Neural cell (in vitro differentiated cells): ENCODE measurements at regions not wholly inside any gene's neighbourhood (a gene's known extent, or its start where the extent isn't known, plus 50 kb on each side); places are given as distances from the start of the nearest gene placed in this dataset.

Experiments
- H2AFZ ChIP-seq: fragments of 200-600, 300-800 bp; sonication (generic), shearing (Covaris generic); 2 replicates; pipeline ENCODE4 v1.6.0; 2014; ENCODE audit warnings: low read depth, mild to moderate bottlenecking, antibody characterized with exemption, low read length, moderate library complexity
- H3F3A ChIP-seq: fragments of 200-600 bp; shearing (Covaris generic); 2 replicates; pipeline ENCODE4 v1.6.1; 2016; ENCODE audit warnings: mild to moderate bottlenecking, moderate library complexity, mixed read lengths, antibody characterized with exemption, low read length; ENCODE audit not compliant: insufficient read depth, poor library complexity, severe bottlenecking
- H3K27ac ChIP-seq: fragments of 200-600, 300-800 bp; sonication (generic), shearing (Covaris generic); 2 replicates; pipeline ENCODE4 v1.5.1; 2014; ENCODE audit warnings: mild to moderate bottlenecking, low read length, moderate library complexity
- H3K27me3 ChIP-seq: fragments of 300-800, 200-600 bp; sonication (generic), shearing (Covaris generic); 2 replicates; pipeline ENCODE4 v1.6.0; 2014; ENCODE audit warnings: mild to moderate bottlenecking, low read depth, low read length, moderate library complexity; ENCODE audit not compliant: insufficient read depth
- H3K36me3 ChIP-seq: fragments of 300-800, 200-600 bp; sonication (generic), shearing (Covaris generic); 2 replicates; pipeline ENCODE4 v1.5.1; 2014; ENCODE audit warnings: mild to moderate bottlenecking, antibody characterized with exemption, low read length, moderate library complexity; ENCODE audit not compliant: insufficient read depth
- H3K4me2 ChIP-seq: fragments of 300-800, 200-600 bp; sonication (generic), shearing (Covaris generic); 2 replicates; pipeline ENCODE4 v1.6.0; 2014; ENCODE audit warnings: mild to moderate bottlenecking, low read length
- H3K4me3 ChIP-seq: fragments of 300-800, 200-600 bp; sonication (generic), shearing (Covaris generic); 2 replicates; pipeline ENCODE4 v1.5.1; 2014; ENCODE audit warnings: mild to moderate bottlenecking, low read length, moderate library complexity
- H3K79me2 ChIP-seq: fragments of 200-600 bp; shearing (Covaris generic); replicated peaks from 2 replicates; pipeline ENCODE4 v1.6.0; 2014; ENCODE audit warnings: mild to moderate bottlenecking, low read length, moderate library complexity; ENCODE audit not compliant: insufficient read depth
- H3K9ac ChIP-seq: fragments of 300-800, 200-600 bp; sonication (generic), shearing (Covaris generic); 2 replicates; pipeline ENCODE4 v1.6.1; 2016; ENCODE audit warnings: mild to moderate bottlenecking, low read length, mixed read lengths
- H3K9me2 ChIP-seq: fragments of 200-600 bp; shearing (Covaris generic); 2 replicates; pipeline ENCODE4 v1.6.1; 2016; ENCODE audit warnings: mild to moderate bottlenecking, low read length, mixed read lengths; ENCODE audit not compliant: insufficient read depth
- H3K9me3 ChIP-seq: fragments of 200-600, 300-800 bp; sonication (generic), shearing (Covaris generic); 2 replicates; pipeline ENCODE4 v1.6.1; 2016; ENCODE audit warnings: mild to moderate bottlenecking, mixed run types, low read length, moderate library complexity, mixed read lengths
- H4K20me1 ChIP-seq: fragments of 200-600 bp; shearing (Covaris generic); 2 replicates; pipeline ENCODE4 v1.6.1; 2016; ENCODE audit warnings: mild to moderate bottlenecking, mixed run types; ENCODE audit not compliant: insufficient read depth
- EP300 ChIP-seq: fragments of 450-650 bp; conservative IDR thresholded peaks from 2 replicates; pipeline ENCODE4 v1.6.1; 2014; ENCODE audit warnings: antibody characterized with exemption, mild to moderate bottlenecking, moderate library complexity; ENCODE audit not compliant: poor library complexity, severe bottlenecking
- EZH2 ChIP-seq: fragments of 200-600, 300-800 bp; shearing (Covaris generic), sonication (generic); IDR thresholded peaks from 2 replicates; pipeline ENCODE4 v1.6.1; 2014; ENCODE audit warnings: antibody characterized with exemption, low read length, borderline replicate concordance, mild to moderate bottlenecking; ENCODE audit not compliant: insufficient read depth, poor library complexity, severe bottlenecking
- MXI1 ChIP-seq: fragments of 450-650 bp; conservative IDR thresholded peaks from 2 replicates; pipeline ENCODE4 v1.6.1; 2014; ENCODE audit warnings: antibody characterized with exemption, mild to moderate bottlenecking; ENCODE audit not compliant: poor library complexity, severe bottlenecking
- POLR2AphosphoS5 ChIP-seq: IDR thresholded peaks from 2 replicates; pipeline ENCODE4 v1.6.1; 2012
- RAD21 ChIP-seq: fragments of 450-650 bp; conservative IDR thresholded peaks from 2 replicates; pipeline ENCODE4 v1.6.1; 2014; ENCODE audit warnings: antibody characterized with exemption, mild to moderate bottlenecking, moderate library complexity
- SMC3 ChIP-seq: fragments of 450-650 bp; conservative IDR thresholded peaks from 2 replicates; pipeline ENCODE4 v1.6.1; 2014; ENCODE audit warnings: antibody characterized with exemption, mild to moderate bottlenecking, moderate library complexity; ENCODE audit not compliant: poor library complexity
- TAF1 ChIP-seq: IDR thresholded peaks from 2 replicates; pipeline ENCODE4 v1.6.1; 2012; ENCODE audit warnings: low read depth
- TF ChIP-seq, protein P1 (sequence below): fragments of 450-650 bp; IDR thresholded peaks from 2 replicates; pipeline ENCODE4 v1.5.1; 2014; ENCODE audit warnings: antibody characterized with exemption, mild to moderate bottlenecking, moderate library complexity; ENCODE audit not compliant: poor library complexity, severe bottlenecking
- TF ChIP-seq, protein P2 (sequence below): IDR thresholded peaks from 2 replicates; pipeline ENCODE4 v1.6.1; 2012; ENCODE audit warnings: borderline replicate concordance

DNA sequence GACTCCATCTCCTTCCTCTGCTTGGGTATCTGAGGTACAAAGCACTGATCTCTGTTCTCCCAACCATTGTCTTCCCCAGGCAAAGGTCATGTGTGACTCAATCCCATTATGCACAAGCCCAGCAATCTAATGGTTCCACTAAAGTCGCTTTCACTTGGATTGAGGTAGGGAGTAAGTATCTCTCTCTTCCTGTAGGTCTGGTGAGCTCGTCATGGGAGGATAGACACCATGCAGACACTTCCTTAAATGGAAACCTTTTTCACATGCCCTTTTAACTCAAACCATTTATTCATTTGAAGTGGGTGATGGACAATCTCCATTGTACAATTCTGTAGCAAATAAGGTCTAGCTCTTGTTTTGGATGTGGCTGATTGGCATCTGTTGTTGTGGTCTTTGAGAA, 245.2 kb upstream of the CLNK start:
- H3K36me3 ChIP-seq, result no peaks in the 10 kb centered on the region
- H3K4me3 ChIP-seq, result no peak overlapping the region
- no peak overlapping the region for H3K9ac ChIP-seq
- H3K27me3 ChIP-seq, result no peaks in the 10 kb centered on the region
- H3K4me2 ChIP-seq, result no peak overlapping the region
- H2AFZ ChIP-seq, result no peak overlapping the region
- no peaks in the 10 kb centered on the region for H3K79me2 ChIP-seq
- H3F3A ChIP-seq, result no peaks in the 10 kb centered on the region
- H3K9me3 ChIP-seq, result no peaks in the 10 kb centered on the region
- no peaks in the 10 kb centered on the region for H4K20me1 ChIP-seq
- TF ChIP-seq, protein P1, sequence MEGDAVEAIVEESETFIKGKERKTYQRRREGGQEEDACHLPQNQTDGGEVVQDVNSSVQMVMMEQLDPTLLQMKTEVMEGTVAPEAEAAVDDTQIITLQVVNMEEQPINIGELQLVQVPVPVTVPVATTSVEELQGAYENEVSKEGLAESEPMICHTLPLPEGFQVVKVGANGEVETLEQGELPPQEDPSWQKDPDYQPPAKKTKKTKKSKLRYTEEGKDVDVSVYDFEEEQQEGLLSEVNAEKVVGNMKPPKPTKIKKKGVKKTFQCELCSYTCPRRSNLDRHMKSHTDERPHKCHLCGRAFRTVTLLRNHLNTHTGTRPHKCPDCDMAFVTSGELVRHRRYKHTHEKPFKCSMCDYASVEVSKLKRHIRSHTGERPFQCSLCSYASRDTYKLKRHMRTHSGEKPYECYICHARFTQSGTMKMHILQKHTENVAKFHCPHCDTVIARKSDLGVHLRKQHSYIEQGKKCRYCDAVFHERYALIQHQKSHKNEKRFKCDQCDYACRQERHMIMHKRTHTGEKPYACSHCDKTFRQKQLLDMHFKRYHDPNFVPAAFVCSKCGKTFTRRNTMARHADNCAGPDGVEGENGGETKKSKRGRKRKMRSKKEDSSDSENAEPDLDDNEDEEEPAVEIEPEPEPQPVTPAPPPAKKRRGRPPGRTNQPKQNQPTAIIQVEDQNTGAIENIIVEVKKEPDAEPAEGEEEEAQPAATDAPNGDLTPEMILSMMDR, result no peak
- TF ChIP-seq POLR2AphosphoS5 (no peak), EP300 (no peak), EZH2 (no peak), RAD21 (no peak), SMC3 (no peak), TAF1 (no peak), MXI1 (no peak)
- TF ChIP-seq, protein P2, sequence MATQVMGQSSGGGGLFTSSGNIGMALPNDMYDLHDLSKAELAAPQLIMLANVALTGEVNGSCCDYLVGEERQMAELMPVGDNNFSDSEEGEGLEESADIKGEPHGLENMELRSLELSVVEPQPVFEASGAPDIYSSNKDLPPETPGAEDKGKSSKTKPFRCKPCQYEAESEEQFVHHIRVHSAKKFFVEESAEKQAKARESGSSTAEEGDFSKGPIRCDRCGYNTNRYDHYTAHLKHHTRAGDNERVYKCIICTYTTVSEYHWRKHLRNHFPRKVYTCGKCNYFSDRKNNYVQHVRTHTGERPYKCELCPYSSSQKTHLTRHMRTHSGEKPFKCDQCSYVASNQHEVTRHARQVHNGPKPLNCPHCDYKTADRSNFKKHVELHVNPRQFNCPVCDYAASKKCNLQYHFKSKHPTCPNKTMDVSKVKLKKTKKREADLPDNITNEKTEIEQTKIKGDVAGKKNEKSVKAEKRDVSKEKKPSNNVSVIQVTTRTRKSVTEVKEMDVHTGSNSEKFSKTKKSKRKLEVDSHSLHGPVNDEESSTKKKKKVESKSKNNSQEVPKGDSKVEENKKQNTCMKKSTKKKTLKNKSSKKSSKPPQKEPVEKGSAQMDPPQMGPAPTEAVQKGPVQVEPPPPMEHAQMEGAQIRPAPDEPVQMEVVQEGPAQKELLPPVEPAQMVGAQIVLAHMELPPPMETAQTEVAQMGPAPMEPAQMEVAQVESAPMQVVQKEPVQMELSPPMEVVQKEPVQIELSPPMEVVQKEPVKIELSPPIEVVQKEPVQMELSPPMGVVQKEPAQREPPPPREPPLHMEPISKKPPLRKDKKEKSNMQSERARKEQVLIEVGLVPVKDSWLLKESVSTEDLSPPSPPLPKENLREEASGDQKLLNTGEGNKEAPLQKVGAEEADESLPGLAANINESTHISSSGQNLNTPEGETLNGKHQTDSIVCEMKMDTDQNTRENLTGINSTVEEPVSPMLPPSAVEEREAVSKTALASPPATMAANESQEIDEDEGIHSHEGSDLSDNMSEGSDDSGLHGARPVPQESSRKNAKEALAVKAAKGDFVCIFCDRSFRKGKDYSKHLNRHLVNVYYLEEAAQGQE, result no peak
- no peak overlapping the region for H3K27ac ChIP-seq
- no peaks in the 10 kb centered on the region for H3K9me2 ChIP-seq

DNA sequence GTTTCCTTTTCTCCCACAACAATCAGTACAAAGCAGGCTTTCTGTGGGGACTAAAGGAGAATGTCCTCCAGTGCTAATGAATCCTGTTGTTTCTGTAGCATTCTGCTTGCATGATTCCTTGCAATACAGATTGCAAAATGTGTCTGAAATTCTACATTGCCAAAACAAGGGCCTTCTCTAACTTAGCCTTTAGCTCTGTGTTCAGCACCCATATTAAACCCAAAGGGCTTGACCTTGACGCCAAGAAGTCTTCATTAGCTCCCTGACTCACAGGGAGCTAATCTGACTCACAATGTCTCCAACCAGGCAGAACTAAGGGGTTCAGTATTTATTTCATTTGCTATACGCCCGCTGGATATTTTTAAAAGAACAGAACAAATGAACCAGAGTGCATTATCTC, 241.4 kb upstream of the CLNK start:
- Histone ChIP-seq H3K79me2 (no peaks in the 10 kb centered on the region), H3K4me2 (no peak overlapping the region), H3K36me3 (no peaks in the 10 kb centered on the region), H2AFZ (no peak overlapping the region), H4K20me1 (no peaks in the 10 kb centered on the region), H3K27ac (no peak overlapping the region), H3K9me3 (no peaks in the 10 kb centered on the region), H3K9me2 (no peaks in the 10 kb centered on the region), H3K9ac (no peak overlapping the region), H3K27me3 (no peaks in the 10 kb centered on the region), H3F3A (no peaks in the 10 kb centered on the region), H3K4me3 (no peak overlapping the region)
- no peak for TF ChIP-seq SMC3
- TF ChIP-seq POLR2AphosphoS5, result no peak
- TF ChIP-seq EP300, result no peak
- TF ChIP-seq, protein P2, result no peak
- no peak for TF ChIP-seq EZH2
- no peak for TF ChIP-seq TAF1
- no peak for TF ChIP-seq RAD21
- TF ChIP-seq, protein P1, result no peak
- no peak for TF ChIP-seq MXI1
